Liver (tissue), 8 donors: ENCODE measurements at regions not wholly inside any gene's neighbourhood (a gene's known extent, or its start where the extent isn't known, plus 50 kb on each side); places are given as distances from the start of the nearest gene placed in this dataset.

Experiments
- DNase-seq: peaks from one replicate; pipeline ENCODE4 v3.0.0-alpha.2; 2017; ENCODE audit warnings: low spot score
- H3K27ac ChIP-seq, 2 donors: one replicate each; pipeline ENCODE4 v1.7.0; 2013; ENCODE audit warnings: inconsistent platforms in 2 of 2, low read length in 2 of 2, control low read depth in 1 of 2, low read depth in 1 of 2, mild to moderate bottlenecking in 1 of 2
- H3K27me3 ChIP-seq, 4 donors: one replicate each; pipeline versions ENCODE4 v1.6.1 to v1.7.0; 2013; ENCODE audit warnings: low read length in 3 of 4, inconsistent platforms in 1 of 4, mild to moderate bottlenecking in 1 of 4, moderate library complexity in 1 of 4; ENCODE audit not compliant: control insufficient read depth in 4 of 4, insufficient read depth in 4 of 4
- H3K36me3 ChIP-seq, 4 donors: one replicate each; pipeline versions ENCODE4 v1.6.1 to v1.7.0; 2013; ENCODE audit warnings: low read length in 3 of 4, mild to moderate bottlenecking in 3 of 4, low read depth in 1 of 4, moderate library complexity in 1 of 4; ENCODE audit not compliant: control insufficient read depth in 4 of 4, insufficient read depth in 3 of 4
- H3K4me1 ChIP-seq, 4 donors: one replicate each; pipeline versions ENCODE4 v1.6.1 to v1.7.0; 2013; ENCODE audit warnings: low read length in 3 of 4, mild to moderate bottlenecking in 3 of 4, moderate library complexity in 1 of 4; ENCODE audit not compliant: control insufficient read depth in 4 of 4, insufficient read depth in 4 of 4
- H3K4me3 ChIP-seq, 3 donors: one replicate each; pipeline versions ENCODE4 v1.6.1 to v1.7.0; 2013; ENCODE audit warnings: low read length in 3 of 3, control low read depth in 1 of 3, low read depth in 1 of 3, mild to moderate bottlenecking in 1 of 3
- H3K9ac ChIP-seq, 2 donors: one replicate each; pipeline ENCODE4 v1.7.0; 2013; ENCODE audit warnings: low read length in 2 of 2, mild to moderate bottlenecking in 2 of 2, moderate library complexity in 2 of 2, control low read depth in 1 of 2, low read depth in 1 of 2
- H3K9me3 ChIP-seq, 4 donors: one replicate each; pipeline versions ENCODE4 v1.6.1 to v1.7.0; 2013; ENCODE audit warnings: low read length in 3 of 4; ENCODE audit not compliant: control insufficient read depth in 4 of 4
- ATF3 ChIP-seq: IDR thresholded peaks from 2 replicates; pipeline ENCODE4 v1.6.1; 2016; ENCODE audit warnings: antibody characterized with exemption
- CTCF ChIP-seq: fragments of 150-350 bp; IDR thresholded peaks from 2 replicates; pipeline ENCODE4 v1.5.1; 2017; ENCODE audit warnings: improper control_type of control experiment, low read depth, low read length; ENCODE audit not compliant: missing input control
- EGR1 ChIP-seq, 2 donors: IDR thresholded peaks; 2 replicates each; pipeline ENCODE4 v1.6.1; 2016 to 2018; ENCODE audit warnings: antibody characterized with exemption in 2 of 2, low read depth in 2 of 2
- FOXA1 ChIP-seq: IDR thresholded peaks from 2 replicates; pipeline ENCODE4 v1.6.1; 2016; ENCODE audit warnings: antibody characterized with exemption
- FOXA2 ChIP-seq: IDR thresholded peaks from 2 replicates; pipeline ENCODE4 v1.6.1; 2016; ENCODE audit warnings: antibody characterized with exemption
- GABPA ChIP-seq, 2 donors: IDR thresholded peaks in 1 of 2; conservative IDR thresholded peaks in 1 of 2; 2 replicates each; pipeline ENCODE4 v1.6.1; 2016; ENCODE audit warnings: antibody characterized with exemption in 2 of 2, mild to moderate bottlenecking in 1 of 2, moderate library complexity in 1 of 2
- HNF4G ChIP-seq: IDR thresholded peaks from 2 replicates; pipeline ENCODE4 v1.6.1; 2016; ENCODE audit warnings: antibody characterized with exemption
- JUND ChIP-seq, 2 donors: IDR thresholded peaks; 2 replicates each; pipeline ENCODE4 v1.6.1; 2016; ENCODE audit warnings: antibody characterized with exemption in 2 of 2
- MAX ChIP-seq: IDR thresholded peaks from 2 replicates; pipeline ENCODE4 v1.6.1; 2016; ENCODE audit warnings: antibody characterized with exemption
- NR2F2 ChIP-seq: IDR thresholded peaks from 2 replicates; pipeline ENCODE4 v1.6.1; 2016; ENCODE audit warnings: antibody characterized with exemption
- REST ChIP-seq: IDR thresholded peaks from 2 replicates; pipeline ENCODE4 v1.6.1; 2016; ENCODE audit warnings: antibody characterized with exemption, mild to moderate bottlenecking
- RXRA ChIP-seq, 2 donors: IDR thresholded peaks; 2 replicates each; pipeline ENCODE4 v1.6.1; 2017 to 2018; ENCODE audit warnings: antibody characterized with exemption in 2 of 2, mild to moderate bottlenecking in 1 of 2
- SP1 ChIP-seq: IDR thresholded peaks from 2 replicates; pipeline ENCODE4 v1.6.1; 2018; ENCODE audit warnings: antibody characterized with exemption, mild to moderate bottlenecking
- TAF1 ChIP-seq: conservative IDR thresholded peaks from 2 replicates; pipeline ENCODE4 v1.6.1; 2016; ENCODE audit warnings: antibody characterized with exemption, mild to moderate bottlenecking
- YY1 ChIP-seq: IDR thresholded peaks from 2 replicates; pipeline ENCODE4 v1.6.1; 2016; ENCODE audit warnings: antibody characterized with exemption, mild to moderate bottlenecking
- ZBTB33 ChIP-seq: IDR thresholded peaks from 2 replicates; pipeline ENCODE4 v1.6.1; 2016; ENCODE audit warnings: antibody characterized with exemption
- WGBS: extraction: QIAGEN DNeasy Blood & Tissue Kit; methylation state at CpG from one replicate; pipeline ENCODE4 v1.1.7; 2013; 5-methylcytosine and 5-hydroxymethylcytosine counted together
- donor health status: healthy.
- donor health status: healthy.
- donor health status: healthy.
- donor health status: healthy.
- donor health status: healthy.

DNA sequence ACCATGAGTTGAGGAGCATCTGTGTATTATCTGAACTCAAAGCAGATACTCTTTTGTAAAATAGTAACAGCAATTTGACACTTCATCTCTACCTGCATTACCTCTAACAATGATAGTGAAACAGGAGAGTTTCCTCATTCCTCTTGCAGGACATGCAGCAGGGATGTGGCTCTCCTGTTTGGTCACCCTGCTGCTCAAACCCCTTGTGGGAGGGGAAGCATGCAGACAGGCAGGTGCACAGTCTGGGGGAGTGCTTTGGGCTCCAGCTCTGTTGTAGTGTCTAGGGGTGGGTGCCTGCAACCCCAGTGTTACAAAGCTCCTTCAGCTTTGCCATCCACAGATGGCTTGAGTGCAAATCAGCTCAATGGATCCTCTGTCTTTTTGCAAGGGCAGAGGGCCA, 827.6 kb downstream of the DACH1 start:
- H3K9ac ChIP-seq: no peak overlapping the region
- H3K27ac ChIP-seq: no peak overlapping the region
- H3K36me3 ChIP-seq: no peaks in the 10 kb centered on the region
- no peaks in the 10 kb centered on the region for H3K27me3 ChIP-seq
- no peaks in the 10 kb centered on the region for H3K4me1 ChIP-seq
- no peaks in the 10 kb centered on the region for H3K9me3 ChIP-seq
- H3K4me3 ChIP-seq: no peak overlapping the region
- no peak for DNase-seq
- no peak for TF ChIP-seq SP1
- TF ChIP-seq ATF3: no peak
- no peak for TF ChIP-seq HNF4G
- no peak for TF ChIP-seq FOXA1
- TF ChIP-seq REST: no peak
- no peak for TF ChIP-seq YY1
- no peak for TF ChIP-seq FOXA2
- TF ChIP-seq NR2F2: no peak
- TF ChIP-seq GABPA (IDR thresholded peaks at IDR 0.05 in 1 of 2, conservative IDR thresholded peaks at IDR 0.05 in 1 of 2): no peak
- no peak for TF ChIP-seq EGR1 (IDR thresholded peaks at IDR 0.05; ENCODE audit: low read depth in 2 of 2)
- TF ChIP-seq RXRA (IDR thresholded peaks at IDR 0.05): no peak
- TF ChIP-seq ZBTB33: no peak
- TF ChIP-seq JUND (IDR thresholded peaks at IDR 0.05): no peak
- TF ChIP-seq TAF1: no peak
- no peak for TF ChIP-seq MAX
- TF ChIP-seq CTCF: no peak

- Histone ChIP-seq H3K4me1 (no peaks in the 10 kb centered on the region), H3K9me3 (peaks cover 0 to 3% (median 1%) of the 10 kb centered on the region in 4 donors), H3K27ac (no peak overlapping the region), H3K27me3 (no peaks in the 10 kb centered on the region), H3K36me3 (no peaks in the 10 kb centered on the region), H3K4me3 (no peak overlapping the region), H3K9ac (no peak overlapping the region)
- no peak for TF ChIP-seq SP1
- no peak for TF ChIP-seq MAX
- TF ChIP-seq FOXA2: no peak
- TF ChIP-seq EGR1 (IDR thresholded peaks at IDR 0.05; ENCODE audit: low read depth in 2 of 2): no peak
- no peak for TF ChIP-seq ATF3
- no peak for TF ChIP-seq CTCF
- WGBS: 87% methylated on average over 4 of the region's 4 CpGs
- DNase-seq: no peak
These were observed 833.0 kb downstream of the DACH1 start for GRCh38 chr13:71034018-71034417.
